HCT116 (cell line): ENCODE measurements at regions not wholly inside any gene's neighbourhood (a gene's known extent, or its start where the extent isn't known, plus 50 kb on each side); places are given as distances from the start of the nearest gene placed in this dataset.

ENCODE experiments used
- ATAC-seq: fragments of 200-7000 bp; cut with Tn5 transposase; 2 replicates; pipeline ENCODE4 v1.9.1; 2020; ENCODE audit warnings: mild to moderate bottlenecking, moderate library complexity
- BruUV-seq: library from RNA; stranded (reverse); fragments of 400-500 nt; replicated peaks from 2 replicates; lab custom pipeline; 2021; lab: Mats Ljungman, UMichigan
- CTCF ChIA-PET: fragments of 300-600 bp; sonication (Branson Sonifier 250); formaldehyde crosslinking; loops from one replicate; lab custom pipeline; 2021; ENCODE audit warnings: antibody characterized with exemption; lab: Charles Lee
- POLR2A ChIA-PET: fragments of 300-600, 350-600 bp; sonication (Branson Sonifier 250); formaldehyde crosslinking; loops from one replicate; lab custom pipeline; 2021; ENCODE audit warnings: antibody characterized with exemption; lab: Charles Lee
- RAD21 ChIA-PET, 2 experiments: fragments of 300-600 bp; sonication (Branson Sonifier 250); formaldehyde crosslinking; loops; one replicate each; lab custom pipeline; 2023; ENCODE audit warnings: low total read pairs in 2 of 2; ENCODE audit not compliant: uncharacterized antibody in 2 of 2, unreplicated experiment in 2 of 2, low non-redundant PET in 1 of 2; lab: Charles Lee
- DNase-seq: peaks from one replicate; pipeline ENCODE4 v3.0.0-alpha.2; 2010; ENCODE audit warnings: low read depth, low spot score
- H2AFZ ChIP-seq: fragments of 200-600 bp; shearing (Covaris generic), sonication (generic); 2 replicates; pipeline ENCODE4 v1.6.1; 2017; ENCODE audit warnings: low read depth, mixed run types, mixed read lengths, antibody characterized with exemption, low read length; ENCODE audit not compliant: poor library complexity, severe bottlenecking
- H3K27ac ChIP-seq: 2 replicates; pipeline ENCODE4 v1.5.1; 2012; ENCODE audit warnings: low read depth, low read length
- H3K27me3 ChIP-seq: fragments of 200-600 bp; sonication (generic); 2 replicates; pipeline ENCODE4 v1.6.1; 2016; ENCODE audit warnings: mixed run types, low read length, mixed read lengths; ENCODE audit not compliant: insufficient read depth
- H3K36me3 ChIP-seq, 2 experiments: fragments of 200-500 bp in 1 of 2; fragments of 200-600 bp in 1 of 2; sonication (Bioruptor generic) in 1 of 2; sonication (generic) in 1 of 2; 2 replicates each; pipeline versions ENCODE4 v1.5.1 to v1.6.1; 2014 to 2016; ENCODE audit warnings: low read length in 2 of 2, inconsistent platforms in 1 of 2, mixed read lengths in 1 of 2, mixed run types in 1 of 2; ENCODE audit not compliant: insufficient read depth in 2 of 2, control insufficient read depth in 1 of 2
- H3K4me1 ChIP-seq, 2 experiments: fragments of 200-600 bp in 1 of 2; sonication (generic) in 1 of 2; 2 replicates each; pipeline versions ENCODE4 v1.5.1 to v1.6.1; 2012 to 2017; ENCODE audit warnings: low read length in 2 of 2, inconsistent platforms in 1 of 2, mild to moderate bottlenecking in 1 of 2, mixed read lengths in 1 of 2, mixed run types in 1 of 2, moderate library complexity in 1 of 2; ENCODE audit not compliant: insufficient read depth in 2 of 2, control insufficient read depth in 1 of 2
- H3K4me2 ChIP-seq: fragments of 200-600 bp; sonication (generic); 2 replicates; pipeline ENCODE4 v1.6.1; 2017; ENCODE audit warnings: mixed run types, low read length, mixed read lengths
- H3K4me3 ChIP-seq, 2 experiments: fragments of 200-600 bp in 1 of 2; sonication (generic) in 1 of 2; replicated peaks in 1 of 2; 2 replicates each; pipeline ENCODE4 v1.5.1; 2011 to 2016; ENCODE audit warnings: low read length in 2 of 2, control low read depth in 1 of 2, low read depth in 1 of 2, mild to moderate bottlenecking in 1 of 2, mixed read lengths in 1 of 2, mixed run types in 1 of 2
- H3K79me2 ChIP-seq: fragments of 200-600 bp; sonication (generic); 2 replicates; pipeline ENCODE4 v1.6.1; 2017; ENCODE audit warnings: mild to moderate bottlenecking, mixed run types, low read length, moderate library complexity, mixed read lengths; ENCODE audit not compliant: insufficient read depth
- H3K9ac ChIP-seq: fragments of 200-600 bp; sonication (generic); 2 replicates; pipeline ENCODE4 v1.6.1; 2016; ENCODE audit warnings: low read length, mixed read lengths
- H3K9me2 ChIP-seq: fragments of 200-600 bp; sonication (generic), shearing (Covaris generic); 2 replicates; pipeline ENCODE4 v1.6.1; 2017; ENCODE audit warnings: mixed run types, mild to moderate bottlenecking, moderate library complexity; ENCODE audit not compliant: insufficient read depth
- H3K9me3 ChIP-seq, 2 experiments: fragments of 200-500 bp in 1 of 2; fragments of 200-600 bp in 1 of 2; sonication (Bioruptor generic) in 1 of 2; sonication (generic) in 1 of 2; 2 replicates each; pipeline ENCODE4 v1.6.1; 2014 to 2017; ENCODE audit warnings: low read length in 2 of 2, mixed read lengths in 2 of 2, inconsistent platforms in 1 of 2, low read depth in 1 of 2, mild to moderate bottlenecking in 1 of 2, mixed run types in 1 of 2, moderate library complexity in 1 of 2; ENCODE audit not compliant: control insufficient read depth in 1 of 2, insufficient read depth in 1 of 2
- H4K20me1 ChIP-seq: fragments of 200-600 bp; sonication (generic), shearing (Covaris generic); 2 replicates; pipeline ENCODE4 v1.6.1; 2017; ENCODE audit warnings: mixed run types, mild to moderate bottlenecking, moderate library complexity; ENCODE audit not compliant: insufficient read depth
- ATF3 ChIP-seq: IDR thresholded peaks from 2 replicates; pipeline ENCODE4 v1.6.1; 2012
- EZH2phosphoT487 ChIP-seq: fragments of 200-600 bp; IDR thresholded peaks from 2 replicates; pipeline ENCODE4 v1.6.1; 2018; ENCODE audit warnings: antibody characterized with exemption, borderline replicate concordance
- FOSL1 ChIP-seq: IDR thresholded peaks from 2 replicates; pipeline ENCODE4 v1.6.1; 2012; ENCODE audit warnings: low read depth
- JUND ChIP-seq: IDR thresholded peaks from 2 replicates; pipeline ENCODE4 v1.6.1; 2012
- POLR2AphosphoS5 ChIP-seq: IDR thresholded peaks from 2 replicates; pipeline ENCODE4 v1.6.1; 2011; ENCODE audit warnings: mild to moderate bottlenecking, low read depth, low read length, moderate library complexity
- RAD21 ChIP-seq: IDR thresholded peaks from 2 replicates; pipeline ENCODE4 v1.6.1; 2012; ENCODE audit warnings: low read depth, mild to moderate bottlenecking
- REST ChIP-seq: IDR thresholded peaks from 2 replicates; pipeline ENCODE4 v1.6.1; 2012; ENCODE audit warnings: low read depth
- SIN3A ChIP-seq: IDR thresholded peaks from 2 replicates; pipeline ENCODE4 v1.6.1; 2012; ENCODE audit warnings: low read depth
- SP1 ChIP-seq: IDR thresholded peaks from 2 replicates; pipeline ENCODE4 v1.6.1; 2012; ENCODE audit warnings: low read depth
- YY1 ChIP-seq: IDR thresholded peaks from 2 replicates; pipeline ENCODE4 v1.6.1; 2011; ENCODE audit warnings: low read length, low read depth, moderate library complexity, mild to moderate bottlenecking; ENCODE audit not compliant: insufficient replicate concordance; ENCODE audit errors: extremely low read depth
- intact Hi-C: fragments of 100-400 bp; cut with micrococcal nuclease; formaldehyde crosslinking; loops from 2 replicates; pipeline ENCODE4 v1.10.0; 2022

GRCh38 chr18:38693104-38693503 lies 1127.5 kb upstream of the CELF4 start:
- ATAC-seq: no peak
- CTCF ChIA-PET: no interaction called here
- POLR2A ChIA-PET: no interaction called here
- H3K27me3 ChIP-seq: no peaks in the 10 kb centered on the region
- H3K27ac ChIP-seq: no peak overlapping the region
- no peak overlapping the region for H3K4me2 ChIP-seq
- no peaks in the 10 kb centered on the region for H3K4me1 ChIP-seq
- peaks cover 0 to 3% of the 10 kb centered on the region in 2 experiments; a peak in 1 of 4 replicates for H3K9me3 ChIP-seq
- BruUV-seq: no TSS peak
- H4K20me1 ChIP-seq: no peaks in the 10 kb centered on the region
- no peak overlapping the region for H3K9ac ChIP-seq
- no peak overlapping the region for H2AFZ ChIP-seq
- RAD21 ChIA-PET: no interaction called here
- DNase-seq: no peak
- no peak overlapping the region for H3K4me3 ChIP-seq
- no peaks in the 10 kb centered on the region for H3K79me2 ChIP-seq
- intact Hi-C loops: no loop called here
- TF ChIP-seq ATF3 (no peak), YY1 (no peak), FOSL1 (no peak), POLR2AphosphoS5 (no peak), JUND (no peak), REST (no peak), SIN3A (no peak), RAD21 (no peak), SP1 (no peak), EZH2phosphoT487 (no peak)
- no peaks in the 10 kb centered on the region for H3K36me3 ChIP-seq
- no peaks in the 10 kb centered on the region for H3K9me2 ChIP-seq
